Mucosa of gallbladder (tissue), 1 donor: ENCODE measurements at regions not wholly inside any gene's neighbourhood (a gene's known extent, or its start where the extent isn't known, plus 50 kb on each side); places are given as distances from the start of the nearest gene placed in this dataset.
"Not testable (repeated sequence)": the region's sequence is repeated elsewhere in the genome, so short reads cannot be mapped to it uniquely, and the experiment has no call there.

Experiments used
- DNase-seq: peaks from one replicate; pipeline ENCODE4 v3.0.0-alpha.2; 2020; ENCODE audit warnings: low spot score
- donor health status: DM: no; HTN: no; CAD: no.

DNA sequence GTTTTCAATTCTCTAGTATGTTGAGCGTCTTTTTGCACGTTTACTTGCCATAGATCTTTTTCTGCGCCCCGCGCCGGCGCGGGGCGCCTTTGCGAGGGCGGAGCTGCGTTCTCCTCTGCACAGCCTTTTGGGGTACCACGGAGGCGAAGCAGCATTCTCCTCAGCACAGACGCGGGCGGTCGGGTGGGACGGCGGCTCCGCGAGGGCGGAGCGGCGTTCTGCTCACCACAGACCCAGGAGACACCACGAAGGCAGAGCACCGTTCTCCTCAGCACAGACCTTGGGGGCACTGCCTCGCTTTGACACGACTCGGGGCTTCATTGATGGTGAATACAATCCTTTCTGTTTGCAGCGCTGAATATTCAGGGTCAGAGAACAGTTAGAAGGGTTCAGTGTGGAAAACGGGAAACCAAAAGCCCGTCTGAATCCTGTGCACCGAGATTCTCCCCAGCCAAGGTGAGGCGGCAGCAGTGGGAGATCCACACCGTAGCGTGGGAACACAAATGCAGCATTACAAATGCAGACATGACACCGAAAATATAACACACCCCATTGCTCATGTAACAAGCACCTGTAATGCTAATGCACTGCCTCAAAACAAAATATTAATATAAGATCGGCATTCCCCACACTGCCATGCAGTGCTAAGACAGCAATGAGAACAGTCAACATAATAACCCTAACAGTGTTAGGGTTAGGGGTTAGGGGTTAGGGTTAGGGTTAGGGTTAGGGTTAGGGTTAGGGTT is 190.7 kb upstream of the VIPR2 start:
- not testable (repeated sequence) for DNase-seq

DNA sequence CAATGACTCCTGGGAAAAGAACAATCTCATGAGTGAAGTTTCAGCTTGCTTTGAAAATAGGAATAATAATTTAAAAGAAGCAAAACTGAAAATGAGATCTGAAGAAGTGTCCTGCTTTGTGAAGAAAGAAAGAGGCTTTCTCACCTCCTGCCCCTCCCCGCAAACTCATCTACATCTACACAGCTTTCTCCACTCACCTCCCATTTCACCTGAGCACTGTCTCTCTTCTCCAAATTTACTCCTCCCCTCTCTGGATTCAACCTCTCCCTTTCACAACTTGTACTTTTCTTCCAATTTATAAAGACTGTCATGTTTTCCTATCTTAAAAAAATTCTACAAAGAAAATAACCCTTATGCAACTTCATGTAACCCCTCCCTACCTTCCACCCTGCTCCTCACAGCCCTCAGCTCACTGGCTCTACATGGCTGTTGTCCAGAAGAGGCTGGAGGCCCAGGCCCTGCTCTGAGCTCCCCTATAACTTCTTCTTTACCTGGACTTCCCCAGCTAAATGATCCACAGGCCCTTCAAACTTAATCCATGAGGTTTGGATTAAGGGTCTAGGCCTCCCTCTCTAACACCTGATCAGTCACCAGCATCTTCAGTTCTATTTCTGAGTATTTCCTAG is 188.3 kb upstream of the VIPR2 start:
- not testable (repeated sequence) for DNase-seq

DNA sequence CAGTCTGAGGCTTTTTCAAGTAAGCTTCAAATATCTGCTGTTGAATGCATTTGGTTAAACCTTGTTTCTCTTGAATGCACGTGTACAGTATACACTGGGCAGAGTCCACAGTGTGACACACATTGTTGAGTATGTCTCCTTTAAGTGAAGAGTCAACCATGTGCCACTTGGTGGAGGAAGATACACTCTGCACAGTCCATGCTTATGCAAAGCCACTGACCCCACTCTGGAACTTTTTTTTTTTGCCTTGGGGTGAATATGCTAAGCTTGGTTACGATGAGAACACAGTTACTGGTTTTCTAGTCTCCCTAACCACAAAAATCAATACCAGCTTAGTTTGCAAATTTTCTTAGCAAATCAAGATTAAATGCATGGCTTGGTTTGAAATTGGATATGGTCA is 186.8 kb upstream of the VIPR2 start:
- DNase-seq = no peak

DNA sequence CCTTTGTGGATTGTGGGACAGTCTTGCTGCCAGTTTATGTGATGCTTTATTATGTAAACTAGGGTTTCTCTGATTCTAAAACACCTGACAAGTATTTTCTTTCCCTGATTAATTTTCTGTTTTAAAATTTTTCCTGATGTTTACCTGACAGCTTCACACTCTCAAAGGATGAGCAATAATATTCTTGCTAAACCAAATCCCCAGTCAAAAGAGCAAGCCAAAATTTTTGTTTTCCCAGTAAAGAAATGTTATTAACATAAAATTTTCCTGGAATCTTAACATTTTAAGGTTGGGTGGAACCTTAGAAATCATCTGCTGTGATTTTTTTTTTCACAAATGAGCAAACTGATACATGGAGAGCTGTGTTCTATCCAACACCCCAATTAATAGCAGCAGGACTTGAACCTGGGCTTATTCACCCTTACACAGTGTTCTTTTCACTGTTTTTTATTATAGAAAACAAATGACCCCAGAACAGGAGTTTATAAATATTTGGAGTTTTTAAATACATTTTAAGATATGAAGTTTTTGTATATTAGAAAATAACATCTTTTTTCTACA is 185.2 kb upstream of the VIPR2 start:
- DNase-seq = no peak

DNA sequence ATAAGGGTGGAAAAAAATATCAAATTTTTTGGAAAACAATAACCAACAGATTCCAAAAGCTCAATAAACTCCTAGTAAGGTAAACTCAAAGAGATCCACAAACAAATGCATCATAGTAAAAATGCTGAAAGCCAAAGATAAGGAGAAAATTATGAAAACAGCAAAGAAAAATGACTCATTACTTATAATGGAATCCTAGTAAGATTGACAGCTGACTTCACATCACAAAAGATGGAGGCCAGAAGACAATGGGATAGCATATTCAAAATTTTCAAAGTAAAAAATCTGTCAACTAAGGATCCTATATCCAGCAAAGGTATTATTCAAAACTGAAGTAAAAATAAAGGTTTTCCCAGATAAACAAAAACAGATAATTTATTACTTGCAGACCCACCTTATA is 183.4 kb upstream of the VIPR2 start:
- no peak for DNase-seq

DNA sequence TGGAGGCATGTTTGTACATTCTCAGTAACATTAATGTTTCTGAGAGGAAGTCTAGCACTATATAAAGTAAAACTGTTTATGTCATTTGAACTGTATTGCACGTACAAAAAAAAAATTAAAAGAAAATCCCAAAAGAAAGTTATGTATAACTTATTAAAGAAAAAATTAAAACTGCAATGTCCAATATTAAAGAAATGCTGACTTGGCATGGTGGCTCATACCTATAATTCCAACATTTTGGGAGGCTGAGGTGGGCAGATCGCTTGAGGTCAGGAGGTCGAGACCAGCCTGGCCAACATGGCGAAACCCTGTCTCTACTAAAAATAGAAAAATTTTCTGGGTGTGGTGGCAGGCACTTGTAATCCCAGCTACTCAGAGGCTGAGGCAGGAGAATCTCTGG is 178.7 kb upstream of the VIPR2 start:
- no peak for DNase-seq

DNA sequence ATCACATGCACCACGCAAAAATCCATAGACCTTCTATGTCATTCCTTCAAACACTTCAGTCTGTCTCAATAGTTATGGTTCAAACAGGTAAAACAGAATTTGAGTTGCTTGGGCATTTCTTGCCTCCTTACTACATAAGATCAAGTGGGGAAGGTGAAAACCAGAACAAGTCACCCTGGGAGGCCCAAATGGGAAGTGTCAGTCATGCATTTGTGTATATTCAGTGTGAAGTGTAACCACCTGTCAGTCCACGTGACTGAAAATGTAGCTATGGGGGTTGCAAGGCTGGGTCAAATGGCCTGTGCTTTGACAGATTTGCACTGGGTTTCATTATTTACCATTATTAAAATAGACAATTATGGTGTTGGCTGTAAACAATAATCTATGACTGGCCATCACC is 176.6 kb upstream of the VIPR2 start:
- DNase-seq = no peak

DNA sequence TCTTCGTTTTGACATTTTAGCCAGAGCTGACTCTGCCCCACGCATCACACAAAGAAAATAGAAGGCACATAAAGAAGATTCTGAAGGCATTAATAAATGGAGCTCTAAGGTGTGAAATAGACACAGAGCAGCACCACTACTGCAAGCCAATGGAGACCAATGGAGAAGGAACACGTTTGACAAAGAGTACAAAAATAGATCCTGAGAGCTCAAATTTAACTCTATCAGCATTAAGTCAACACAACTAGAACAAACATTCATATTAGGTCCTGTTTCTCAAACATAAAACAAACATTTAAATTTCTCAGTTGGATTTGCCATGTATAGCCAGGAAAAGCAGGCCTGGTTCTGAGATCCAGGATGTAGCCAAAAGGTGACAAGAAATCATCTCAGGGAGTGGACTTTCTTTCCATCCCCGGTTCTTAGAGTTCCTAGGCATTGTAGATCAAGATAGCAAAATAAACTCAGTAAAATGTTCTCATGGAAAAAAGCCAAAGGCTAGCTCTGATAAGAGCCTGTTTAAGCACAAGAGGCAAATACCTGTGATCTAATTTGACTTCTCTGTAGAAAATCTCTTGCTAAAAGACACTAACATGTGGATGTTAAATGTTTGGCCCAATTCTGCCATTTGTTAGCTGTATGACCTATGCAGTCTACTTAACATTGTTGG is 174.2 kb upstream of the VIPR2 start:
- DNase-seq = no peak

DNA sequence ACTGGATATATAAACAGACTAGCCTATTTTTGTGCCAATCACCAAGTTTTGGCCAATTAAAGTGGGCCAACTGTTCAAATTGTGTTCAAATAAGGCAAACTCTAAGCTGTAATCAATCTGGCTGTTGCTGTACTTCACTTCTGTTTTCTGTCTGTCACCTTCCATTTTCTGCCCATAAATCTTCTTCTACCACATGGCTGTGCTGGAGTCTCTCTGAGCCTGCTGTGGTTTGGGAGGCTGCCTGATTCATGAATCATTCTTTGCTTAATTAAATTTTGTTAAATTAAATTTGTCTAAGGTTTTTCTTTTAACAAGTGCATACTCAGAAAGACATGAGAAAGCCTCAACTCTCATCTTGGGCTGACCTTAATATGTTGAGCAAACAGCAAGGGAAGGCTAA is 172.6 kb upstream of the VIPR2 start:
- DNase-seq = no peak

DNA sequence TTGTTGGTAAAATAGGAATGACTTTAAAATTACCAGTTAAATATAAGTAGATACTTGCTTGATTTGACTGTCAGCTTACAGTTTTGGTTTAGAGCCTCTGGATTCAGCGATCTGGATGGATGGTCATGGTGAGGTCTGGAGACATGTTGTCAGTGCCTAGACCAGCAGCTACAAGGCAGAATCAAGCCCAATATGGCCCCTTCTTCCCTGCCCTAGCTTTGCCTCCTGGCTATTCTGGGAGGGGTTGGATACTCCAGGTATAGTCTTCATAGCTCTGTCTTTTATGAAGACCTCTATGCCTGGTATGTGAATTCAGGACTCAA is 166.5 kb upstream of the VIPR2 start:
- no peak for DNase-seq

DNA sequence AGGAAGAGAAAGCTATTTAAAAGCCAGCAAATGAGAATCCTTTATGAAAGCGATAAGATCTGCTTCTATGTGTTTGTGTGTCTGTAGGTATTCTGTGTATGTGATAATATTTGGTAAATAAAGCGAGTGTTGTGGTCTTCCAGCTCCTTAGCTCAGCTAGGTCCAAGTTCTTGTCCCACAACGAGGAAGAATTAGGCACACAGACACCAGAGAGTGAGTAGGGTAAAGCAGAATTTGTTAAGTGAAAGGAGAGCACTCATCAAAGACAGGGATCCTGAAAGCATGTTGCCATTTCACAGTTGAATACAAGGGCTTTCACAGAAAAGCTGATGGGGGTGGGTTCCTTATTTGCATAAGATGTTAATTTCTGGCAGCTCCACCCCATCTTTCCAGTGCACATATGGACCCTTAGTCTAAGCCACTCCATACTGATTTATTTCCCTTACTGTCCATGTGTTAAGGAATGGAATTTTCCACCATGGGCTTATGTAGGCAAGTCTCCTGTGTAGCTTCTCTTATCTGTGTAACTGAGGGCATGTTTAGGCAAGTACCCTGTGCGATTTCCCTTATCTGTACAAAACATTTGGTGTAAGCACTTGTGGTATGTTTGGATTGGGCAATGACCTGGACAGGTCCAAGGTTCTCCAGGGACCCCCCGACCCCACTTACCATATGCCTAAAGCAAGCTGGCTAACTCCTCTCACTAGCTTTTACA is 165.9 kb upstream of the VIPR2 start:
- DNase-seq = no peak

DNA sequence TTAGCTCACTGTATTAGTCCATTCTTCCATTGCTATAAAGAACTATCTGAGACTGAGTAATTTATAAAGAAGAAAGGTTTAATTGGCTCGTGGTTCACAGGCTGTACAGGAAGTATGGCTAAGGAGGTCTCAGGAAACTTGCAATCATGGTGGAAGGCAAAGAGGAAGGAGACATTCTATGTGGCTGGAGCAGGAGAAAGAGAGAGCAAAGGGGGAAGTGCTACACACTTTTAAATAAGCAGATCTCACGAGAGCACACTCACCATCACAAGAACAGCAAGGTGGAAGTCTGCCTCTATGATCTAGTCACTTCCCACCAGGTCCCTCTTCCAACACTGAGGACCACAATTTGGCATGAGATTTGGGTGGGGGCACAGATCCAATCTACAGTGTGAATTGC is 164.5 kb upstream of the VIPR2 start:
- DNase-seq = not testable (repeated sequence)

DNA sequence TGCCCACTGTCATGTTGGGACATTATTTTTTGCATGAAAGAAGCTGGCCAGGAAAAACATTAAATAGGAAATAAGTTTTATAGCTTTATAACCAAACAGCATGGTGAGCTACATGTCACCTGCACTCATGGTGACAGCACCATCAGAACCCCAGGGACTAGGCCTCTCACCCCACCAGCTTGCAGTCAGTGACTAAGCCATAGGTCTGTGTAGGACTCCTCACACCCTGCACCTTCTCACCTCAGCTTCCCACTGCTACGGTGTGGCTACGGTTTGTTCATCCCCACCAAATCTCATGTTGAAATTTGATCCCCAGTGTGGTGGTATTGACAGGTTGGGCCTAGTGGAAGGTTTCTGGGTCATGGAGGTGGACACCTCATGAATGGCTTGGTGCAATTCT is 161.3 kb upstream of the VIPR2 start:
- no peak for DNase-seq

DNA sequence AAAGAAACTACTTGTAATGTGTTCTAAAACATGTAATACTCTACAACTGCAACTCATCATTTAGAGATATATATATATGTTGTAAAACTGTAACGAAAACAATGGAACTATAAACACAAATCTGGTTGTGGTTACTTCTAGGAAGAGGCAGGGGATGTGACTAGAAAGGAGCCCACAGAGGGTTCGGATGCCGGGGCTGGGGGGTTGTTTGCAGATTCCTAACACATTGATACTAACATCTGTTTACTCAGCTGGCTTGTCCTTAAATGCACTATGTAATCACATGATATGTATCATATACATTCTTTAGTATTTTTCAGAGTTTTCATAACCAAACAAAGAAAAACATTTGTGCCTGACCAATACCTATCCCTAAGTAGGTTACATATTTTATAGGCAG is 160.5 kb upstream of the VIPR2 start:
- DNase-seq = not testable (repeated sequence)

DNA sequence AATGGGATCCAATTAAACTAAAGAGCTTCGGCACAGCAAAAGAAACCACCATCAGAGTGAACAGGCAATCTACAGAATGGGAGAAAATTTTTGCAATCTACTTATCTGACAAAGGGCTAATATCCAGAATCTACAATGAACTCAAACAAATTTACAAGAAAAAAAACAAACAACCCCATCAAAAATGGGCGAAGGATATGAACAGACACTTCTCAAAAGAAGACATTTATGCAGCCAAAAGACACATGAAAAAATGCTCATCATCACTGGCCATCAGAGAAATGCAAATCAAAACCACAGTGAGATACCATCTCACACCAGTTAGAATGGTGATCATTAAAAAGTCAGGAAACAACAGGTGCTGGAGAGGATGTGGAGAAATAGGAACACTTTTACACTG is 158.8 kb upstream of the VIPR2 start:
- not testable (repeated sequence) for DNase-seq

DNA sequence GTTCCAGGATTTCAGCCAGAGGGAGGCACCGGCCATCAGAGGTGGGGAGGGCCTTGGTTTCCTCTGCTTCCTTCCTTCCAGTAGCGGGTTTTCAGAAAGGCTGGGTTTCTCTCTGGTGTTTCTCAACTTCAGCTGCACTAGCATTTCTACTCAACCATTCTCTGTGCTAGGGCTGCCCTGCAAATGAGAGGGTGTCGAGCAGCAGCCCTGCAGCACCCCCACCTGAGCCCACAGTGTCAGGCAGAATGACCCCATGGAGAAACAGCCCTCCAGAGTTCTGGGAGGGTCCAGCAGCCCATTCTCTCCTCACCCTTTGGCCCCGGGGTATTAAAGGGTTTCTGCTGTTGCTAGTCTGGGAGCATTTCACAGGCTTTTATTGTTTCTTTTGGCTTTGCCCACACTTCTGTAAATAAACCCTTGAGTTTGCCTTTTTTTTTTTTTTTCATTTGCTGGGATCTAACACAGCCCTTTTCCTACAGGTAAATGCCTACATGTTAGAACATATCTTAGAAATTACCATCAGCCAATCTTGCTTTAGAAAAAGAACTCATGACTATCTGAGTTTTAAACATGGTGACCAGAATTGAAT is 151.5 kb upstream of the VIPR2 start:
- no peak for DNase-seq

DNA sequence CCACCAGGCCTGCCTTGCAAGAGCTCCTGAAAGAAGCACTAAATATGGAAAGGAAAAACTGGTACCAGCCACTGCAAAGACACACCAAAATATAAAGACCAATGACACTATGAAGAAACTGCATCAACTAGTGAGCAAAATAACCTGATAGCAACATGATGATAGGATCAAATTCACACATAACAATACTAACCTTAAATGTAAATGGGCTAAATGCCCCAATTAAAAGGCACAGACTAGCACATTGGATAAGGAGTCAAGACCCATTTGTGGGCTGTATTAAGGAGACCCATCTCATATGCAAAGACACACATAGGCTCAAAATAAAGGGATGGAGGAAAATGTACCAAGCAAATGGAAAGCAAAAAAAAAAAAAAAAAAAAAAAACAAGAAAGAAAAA is 141.8 kb upstream of the VIPR2 start:
- not testable (repeated sequence) for DNase-seq

DNA sequence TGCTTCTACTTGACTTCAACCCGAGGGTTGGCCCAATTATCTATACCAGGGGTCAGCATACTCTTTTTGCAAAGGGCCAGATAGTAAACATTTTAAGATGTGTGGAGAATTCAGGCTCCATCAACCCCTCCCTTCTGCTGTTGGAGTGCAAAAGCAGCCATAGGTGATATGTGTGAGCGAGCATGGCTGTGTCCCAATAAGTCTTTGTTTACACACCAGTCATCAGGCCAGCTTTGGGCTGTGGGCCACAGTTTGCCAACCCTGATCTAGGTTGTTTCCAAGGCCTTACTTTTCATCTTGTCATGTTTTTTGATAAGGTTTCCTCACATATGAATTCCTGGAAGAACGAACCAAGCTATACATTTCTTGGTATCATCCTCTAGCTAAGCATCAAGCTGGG is 136.9 kb upstream of the VIPR2 start:
- DNase-seq = no peak

DNA sequence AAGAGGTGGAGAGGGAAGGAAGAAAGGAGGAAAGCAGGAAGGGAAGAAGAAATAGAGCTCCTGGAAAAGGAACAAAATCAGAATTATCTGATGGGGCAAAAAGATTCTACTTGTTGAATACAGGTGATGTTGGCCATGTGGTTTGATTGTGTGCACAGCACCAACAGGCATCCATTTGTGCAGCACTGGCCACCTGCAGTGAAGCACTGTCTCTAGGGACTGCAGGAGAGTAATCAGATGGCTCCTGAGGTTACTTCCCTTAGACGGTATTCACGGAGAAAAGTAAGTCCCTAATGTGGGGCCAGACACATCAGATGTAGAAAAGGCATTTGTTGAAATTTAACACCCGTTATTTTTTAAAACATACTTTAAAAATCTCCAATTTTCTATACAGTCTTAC is 135.3 kb upstream of the VIPR2 start:
- DNase-seq = no peak

DNA sequence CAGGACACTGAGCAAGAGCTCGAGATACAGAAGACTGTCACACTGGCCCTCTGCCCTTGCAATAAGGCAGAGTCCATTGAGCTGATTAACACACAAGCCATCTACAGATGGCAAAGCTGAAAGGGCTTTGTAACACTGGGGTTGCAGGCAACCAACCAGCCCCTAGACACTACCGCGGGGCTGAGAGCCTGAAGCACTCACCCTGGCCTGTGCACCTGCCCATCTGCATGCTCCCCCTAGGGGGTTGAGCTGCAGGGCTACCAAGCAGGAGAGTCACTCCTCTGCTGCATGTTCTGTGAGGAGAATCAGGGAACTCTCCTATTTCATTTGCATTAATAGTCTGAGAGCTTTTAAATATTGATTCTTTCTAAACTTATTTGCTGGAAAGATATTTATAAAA is 128.1 kb upstream of the VIPR2 start:
- no peak for DNase-seq

DNA sequence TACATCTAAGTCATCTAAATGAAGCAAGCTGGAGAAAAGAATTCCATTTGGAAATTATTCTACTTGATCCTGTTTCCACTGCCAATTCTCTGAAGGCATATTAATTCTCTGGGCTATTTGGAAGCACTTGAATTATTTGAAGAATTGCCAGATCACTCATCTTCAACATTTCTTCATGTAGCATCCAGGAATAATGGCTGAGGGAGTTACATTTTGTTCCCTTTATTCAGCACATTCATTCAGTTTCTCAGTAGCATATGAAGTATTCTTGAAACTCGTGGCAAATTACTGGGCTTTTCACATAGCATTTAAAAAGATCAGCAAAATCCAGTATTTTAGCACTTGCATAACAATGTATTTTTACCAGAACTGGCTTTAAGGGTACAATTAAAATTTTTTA is 127.1 kb upstream of the VIPR2 start:
- no peak for DNase-seq

DNA sequence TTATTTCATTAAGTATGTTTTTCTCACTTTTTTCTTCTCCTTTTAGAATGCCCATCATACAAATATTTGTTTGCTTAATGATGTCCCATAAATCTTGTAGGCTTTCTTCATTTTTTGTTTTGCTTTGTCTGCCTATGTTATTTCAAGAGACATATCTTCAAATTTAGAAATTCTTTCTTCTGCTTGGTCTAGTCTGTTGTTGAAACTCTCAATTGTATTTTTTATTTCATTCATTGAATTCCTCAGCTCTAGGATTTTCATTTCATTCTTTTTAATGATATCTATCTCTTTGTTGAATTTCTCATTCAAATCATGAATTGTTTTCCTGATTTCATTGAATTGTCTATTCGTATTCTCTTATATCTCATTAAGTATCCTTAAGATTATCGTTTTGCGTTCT is 125.1 kb upstream of the VIPR2 start:
- no peak for DNase-seq
